ENCODE measurements at regions not wholly inside any gene's neighbourhood (a gene's known extent, or its start where the extent isn't known, plus 50 kb on each side); places are given as distances from the start of the nearest gene placed in this dataset.

DNA sequence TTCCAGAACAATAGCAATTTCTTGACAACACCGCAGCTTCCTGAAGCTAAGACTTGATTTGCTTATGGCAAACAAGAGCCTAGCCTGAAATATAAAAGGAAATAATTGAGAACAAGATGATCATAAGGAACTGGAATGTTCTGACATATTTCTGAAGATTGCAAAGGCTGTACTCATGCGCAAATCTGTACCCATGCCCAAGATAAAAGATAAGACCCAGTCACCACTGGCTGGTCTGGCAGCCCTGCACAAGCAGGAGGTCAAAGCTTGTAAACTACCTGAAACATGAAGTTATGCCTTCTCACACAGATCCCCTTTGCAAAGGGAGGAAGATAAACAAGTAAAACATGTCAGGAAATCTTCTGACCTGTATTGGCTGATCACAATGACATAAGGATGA lies 160.8 kb upstream of the GYPC start:
- TF ChIP-seq CTCF (conservative IDR thresholded peaks at IDR 0.05 in 1 of 2, IDR thresholded peaks at IDR 0.05 in 1 of 2; ENCODE audit: extremely low read depth in 1 of 2, insufficient read depth in 1 of 2, low read depth in 1 of 2, low read length in 2 of 2) (no peak), EZH2 (IDR thresholded peaks at IDR 0.05; ENCODE audit: borderline replicate concordance, low read length) (no peak)
